ENCODE measurements at regions not wholly inside any gene's neighbourhood (a gene's known extent, or its start where the extent isn't known, plus 50 kb on each side); places are given as distances from the start of the nearest gene placed in this dataset.
"Not testable (repeated sequence)": the region's sequence is repeated elsewhere in the genome, so short reads cannot be mapped to it uniquely, and the experiment has no call there.

- no peak for DNase-seq (ENCODE audit: low spot score in 2 of 2)
- H3K4me1 ChIP-seq, result no peaks in the 10 kb centered on the region
- H3K36me3 ChIP-seq, result no peaks in the 10 kb centered on the region
- no peaks in the 10 kb centered on the region for H3K27me3 ChIP-seq
- H3K9me3 ChIP-seq, result no peaks in the 10 kb centered on the region
- TF ChIP-seq, protein P1, sequence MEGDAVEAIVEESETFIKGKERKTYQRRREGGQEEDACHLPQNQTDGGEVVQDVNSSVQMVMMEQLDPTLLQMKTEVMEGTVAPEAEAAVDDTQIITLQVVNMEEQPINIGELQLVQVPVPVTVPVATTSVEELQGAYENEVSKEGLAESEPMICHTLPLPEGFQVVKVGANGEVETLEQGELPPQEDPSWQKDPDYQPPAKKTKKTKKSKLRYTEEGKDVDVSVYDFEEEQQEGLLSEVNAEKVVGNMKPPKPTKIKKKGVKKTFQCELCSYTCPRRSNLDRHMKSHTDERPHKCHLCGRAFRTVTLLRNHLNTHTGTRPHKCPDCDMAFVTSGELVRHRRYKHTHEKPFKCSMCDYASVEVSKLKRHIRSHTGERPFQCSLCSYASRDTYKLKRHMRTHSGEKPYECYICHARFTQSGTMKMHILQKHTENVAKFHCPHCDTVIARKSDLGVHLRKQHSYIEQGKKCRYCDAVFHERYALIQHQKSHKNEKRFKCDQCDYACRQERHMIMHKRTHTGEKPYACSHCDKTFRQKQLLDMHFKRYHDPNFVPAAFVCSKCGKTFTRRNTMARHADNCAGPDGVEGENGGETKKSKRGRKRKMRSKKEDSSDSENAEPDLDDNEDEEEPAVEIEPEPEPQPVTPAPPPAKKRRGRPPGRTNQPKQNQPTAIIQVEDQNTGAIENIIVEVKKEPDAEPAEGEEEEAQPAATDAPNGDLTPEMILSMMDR (IDR thresholded peaks at IDR 0.05), result no peak
- TF ChIP-seq EP300 (IDR thresholded peaks at IDR 0.05), result no peak
- no peak for TF ChIP-seq POLR2A (IDR thresholded peaks at IDR 0.05)
- no peak for TF ChIP-seq POLR2AphosphoS5 (IDR thresholded peaks at IDR 0.05)
- H3K27ac ChIP-seq, result no peak overlapping the region
- no peak overlapping the region for H3K4me3 ChIP-seq
Measured at GRCh38 chr6:51007237-51007636, 188.6 kb downstream of the TFAP2B start.

DNA sequence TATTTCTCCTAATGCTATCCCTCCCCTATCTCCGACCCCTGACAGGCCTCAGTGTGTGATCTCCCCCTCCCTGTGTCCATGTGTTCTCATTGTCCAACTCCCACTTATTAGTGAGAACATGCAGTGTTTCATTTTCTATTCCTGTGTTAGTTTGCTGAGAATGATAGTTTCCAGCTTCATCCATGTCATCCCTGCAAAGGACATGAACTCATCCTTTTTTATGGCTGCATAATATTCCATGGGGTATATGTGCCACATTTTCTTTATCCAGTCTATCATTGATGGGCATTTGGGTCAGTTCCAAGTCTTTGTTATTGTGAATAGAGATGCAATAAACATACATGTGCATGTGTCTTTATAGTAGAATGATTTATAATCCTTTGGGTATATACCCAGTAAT, 190.0 kb downstream of the TFAP2B start:
- not testable (repeated sequence) for H3K36me3 ChIP-seq; H3K4me1 ChIP-seq; H3K4me3 ChIP-seq; DNase-seq (ENCODE audit: low spot score in 2 of 2); H3K27me3 ChIP-seq; H3K27ac ChIP-seq; H3K9me3 ChIP-seq
- WGBS, result 84% methylated on average over 1 of the region's 1 CpG

DNA sequence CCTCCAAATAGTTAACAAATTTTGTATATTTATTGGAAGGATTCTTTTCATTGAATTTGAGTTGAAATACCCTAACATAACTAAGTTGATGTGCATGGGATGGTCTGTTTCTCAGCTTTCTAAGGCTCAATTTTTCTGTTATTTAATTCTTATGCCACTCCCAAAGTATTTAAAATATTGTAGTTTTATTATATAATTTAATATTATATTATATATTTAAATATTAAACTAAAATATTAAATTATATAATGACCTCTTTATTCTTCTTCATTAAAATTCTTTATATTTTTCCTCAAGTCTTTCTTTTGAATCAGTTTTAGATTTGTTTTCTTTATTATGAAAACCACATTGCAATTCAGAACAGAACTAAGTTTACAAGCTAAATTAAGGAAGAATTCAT, 194.7 kb downstream of the TFAP2B start:
- no peak for DNase-seq (ENCODE audit: low spot score in 2 of 2)
- TF ChIP-seq POLR2AphosphoS5 (IDR thresholded peaks at IDR 0.05) (no peak), POLR2A (IDR thresholded peaks at IDR 0.05) (no peak), EP300 (IDR thresholded peaks at IDR 0.05) (no peak)
- TF ChIP-seq, protein P1 (IDR thresholded peaks at IDR 0.05), result no peak
- no peaks in the 10 kb centered on the region for H3K27me3 ChIP-seq

DNA sequence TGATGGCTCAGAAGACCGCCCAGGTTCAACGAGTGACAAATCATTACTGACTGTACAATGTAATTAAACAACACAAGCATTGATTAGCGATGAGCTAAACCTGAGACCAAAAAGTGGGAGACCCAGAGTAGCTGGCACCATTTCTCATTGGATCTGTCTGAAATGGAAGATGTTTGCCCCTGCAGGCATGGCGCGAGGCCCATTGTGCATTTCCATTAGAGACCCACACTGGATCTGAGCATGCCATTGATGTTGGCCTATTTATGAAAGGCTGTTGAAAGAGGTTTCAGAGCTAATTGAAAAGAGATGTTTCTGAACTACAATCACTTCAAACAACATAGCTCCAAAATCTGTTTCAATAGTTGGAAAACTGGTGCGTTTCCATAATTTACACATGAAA, 196.7 kb downstream of the TFAP2B start:
- no peaks in the 10 kb centered on the region for H3K27me3 ChIP-seq
- no peaks in the 10 kb centered on the region for H3K4me1 ChIP-seq
- DNase-seq (ENCODE audit: low spot score in 2 of 2), result no peak
- no peak overlapping the region for H3K4me3 ChIP-seq
- WGBS, result 75% methylated on average over 6 of the region's 6 CpGs
- no peaks in the 10 kb centered on the region for H3K9me3 ChIP-seq
- H3K36me3 ChIP-seq, result no peaks in the 10 kb centered on the region
- TF ChIP-seq POLR2A (IDR thresholded peaks at IDR 0.05) (no peak), EP300 (IDR thresholded peaks at IDR 0.05) (no peak), POLR2AphosphoS5 (IDR thresholded peaks at IDR 0.05) (no peak)
- TF ChIP-seq, protein P1 (IDR thresholded peaks at IDR 0.05), result no peak
- no peak overlapping the region for H3K27ac ChIP-seq

More for the DNA sequence above, 194.7 kb downstream of the TFAP2B start:
- Histone ChIP-seq H3K27ac (no peak overlapping the region), H3K9me3 (no peaks in the 10 kb centered on the region), H3K4me3 (no peak overlapping the region), H3K4me1 (no peaks in the 10 kb centered on the region), H3K36me3 (no peaks in the 10 kb centered on the region)

GRCh38 chr6:51016489-51016888, 197.8 kb downstream of the TFAP2B start:
- TF ChIP-seq, protein P1 (IDR thresholded peaks at IDR 0.05), result no peak
- TF ChIP-seq EP300 (IDR thresholded peaks at IDR 0.05) (no peak), POLR2A (IDR thresholded peaks at IDR 0.05) (no peak), POLR2AphosphoS5 (IDR thresholded peaks at IDR 0.05) (no peak)
- DNase-seq (ENCODE audit: low spot score in 2 of 2), result no peak

DNA sequence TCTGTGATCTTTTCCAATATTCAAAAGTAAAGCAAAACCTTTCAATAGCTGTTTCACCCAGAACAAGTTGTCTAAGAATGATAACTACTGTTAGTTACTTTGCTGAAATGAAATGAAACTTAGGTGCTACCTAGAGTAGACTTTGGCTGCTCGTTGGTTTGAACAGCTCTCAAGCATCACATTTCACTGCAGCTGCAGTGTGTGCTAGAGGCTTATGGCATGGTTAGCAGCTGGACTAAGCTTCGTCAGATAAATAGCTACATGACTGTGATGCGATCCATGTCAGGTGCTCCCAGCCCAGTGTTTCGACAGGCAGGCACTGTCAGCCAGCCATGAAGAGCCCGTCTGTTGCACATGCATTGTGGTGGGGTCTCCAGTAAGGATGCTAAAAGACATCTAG, 201.1 kb downstream of the TFAP2B start:
- no peaks in the 10 kb centered on the region for H3K36me3 ChIP-seq
- H3K27ac ChIP-seq, result no peak overlapping the region
- no peak for DNase-seq (ENCODE audit: low spot score in 2 of 2)
- H3K9me3 ChIP-seq, result no peaks in the 10 kb centered on the region
- H3K4me3 ChIP-seq, result no peak overlapping the region
- WGBS, result 76% methylated on average over 5 of the region's 5 CpGs
- TF ChIP-seq EP300 (IDR thresholded peaks at IDR 0.05) (no peak), POLR2AphosphoS5 (IDR thresholded peaks at IDR 0.05) (no peak), POLR2A (IDR thresholded peaks at IDR 0.05) (no peak)
- TF ChIP-seq, protein P1 (IDR thresholded peaks at IDR 0.05), result no peak
- no peaks in the 10 kb centered on the region for H3K4me1 ChIP-seq
- H3K27me3 ChIP-seq, result no peaks in the 10 kb centered on the region

More at GRCh38 chr6:51016489-51016888, 197.8 kb downstream of the TFAP2B start:
- WGBS, result 77% methylated on average over 1 of the region's 1 CpG
- Histone ChIP-seq H3K4me1 (no peaks in the 10 kb centered on the region), H3K9me3 (no peaks in the 10 kb centered on the region), H3K27me3 (no peaks in the 10 kb centered on the region), H3K36me3 (no peaks in the 10 kb centered on the region), H3K27ac (no peak overlapping the region), H3K4me3 (no peak overlapping the region)

Data from suprapubic skin (tissue), 4 donors.